ENCODE measurements at regions not wholly inside any gene's neighbourhood (a gene's known extent, or its start where the extent isn't known, plus 50 kb on each side); places are given as distances from the start of the nearest gene placed in this dataset.

GRCh38 chr2:239746559-239747246, 278.4 kb downstream of the NDUFA10 start (continued):
- TF ChIP-seq REST (IDR thresholded peaks at IDR 0.05; ENCODE audit: borderline replicate concordance) (no peak), REST (CRISPR knock-in tag; IDR thresholded peaks at IDR 0.05; ENCODE audit: low read depth) (no peak), HES1 (IDR thresholded peaks at IDR 0.05; ENCODE audit: low read depth) (no peak)
